B cell (primary cell): ENCODE measurements at regions not wholly inside any gene's neighbourhood (a gene's known extent, or its start where the extent isn't known, plus 50 kb on each side); places are given as distances from the start of the nearest gene placed in this dataset.

ENCODE experiments used
- ATAC-seq: fragments of 200-7000 bp; cut with Tn5 transposase; one replicate; pipeline ENCODE4 v1.10.0; 2021; ENCODE audit warnings: low read depth, mild to moderate bottlenecking, moderate number of reproducible peaks, moderate library complexity
- CTCF ChIA-PET: fragments of 350-600 bp; sonication (Branson Sonifier 250); formaldehyde crosslinking; loops from one replicate; lab custom pipeline; 2021; ENCODE audit warnings: antibody characterized with exemption, inconsistent platforms; lab: Charles Lee
- POLR2A ChIA-PET: fragments of 350-600 bp; sonication (Branson Sonifier 250); formaldehyde crosslinking; loops from one replicate; lab custom pipeline; 2021; ENCODE audit warnings: antibody characterized with exemption; lab: Charles Lee
- DNase-seq: peaks from one replicate; pipeline ENCODE4 v3.0.0; 2013
- H2AFZ ChIP-seq: 2 replicates; pipeline ENCODE4 v1.6.1; 2012; ENCODE audit warnings: mild to moderate bottlenecking, low read depth, low read length; ENCODE audit not compliant: insufficient read depth, poor library complexity, severe bottlenecking
- H3K27ac ChIP-seq, 2 donors: 1 replicate in 1 of 2; 2 replicates in 1 of 2; pipeline ENCODE4 v1.5.1; 2012 to 2013; ENCODE audit warnings: low read length in 2 of 2, mild to moderate bottlenecking in 2 of 2, moderate library complexity in 1 of 2
- H3K27me3 ChIP-seq, 4 experiments: fragments of 200-600 bp in 1 of 4; sonication (generic) in 1 of 4; replicated peaks in 1 of 4; 1 replicate in 2 of 4; 2 replicates in 2 of 4; pipeline versions ENCODE4 v1.6.1 to v1.7.0; 2013 to 2016; ENCODE audit warnings: low read length in 3 of 4, mild to moderate bottlenecking in 2 of 4, mixed read lengths in 1 of 4, moderate library complexity in 1 of 4; ENCODE audit not compliant: insufficient read depth in 4 of 4, control insufficient read depth in 3 of 4; ENCODE audit errors: control extremely low read depth in 1 of 4
- H3K36me3 ChIP-seq, 2 experiments: replicated peaks in 1 of 2; 1 replicate in 1 of 2; 2 replicates in 1 of 2; pipeline versions ENCODE4 v1.6.1 to v1.7.1; 2013; ENCODE audit warnings: low read length in 1 of 2; ENCODE audit not compliant: insufficient read depth in 2 of 2, control insufficient read depth in 1 of 2; ENCODE audit errors: control extremely low read depth in 1 of 2, extremely low read depth in 1 of 2
- H3K4me1 ChIP-seq, 2 donors: fragments of 200-600 bp in 1 of 2; sonication (generic) in 1 of 2; 1 replicate in 1 of 2; 2 replicates in 1 of 2; pipeline versions ENCODE4 v1.5.1 to v1.6.1; 2013 to 2017; ENCODE audit warnings: low read length in 2 of 2; ENCODE audit not compliant: control insufficient read depth in 2 of 2, insufficient read depth in 2 of 2
- H3K4me2 ChIP-seq: replicated peaks from 2 replicates; pipeline ENCODE3; 2012; ENCODE audit warnings: mild to moderate bottlenecking, low read depth, low read length; ENCODE audit not compliant: poor library complexity, severe bottlenecking
- H3K4me3 ChIP-seq, 5 experiments: fragments of 200-600 bp in 1 of 5; sonication (generic) in 1 of 5; 1 replicate in 3 of 5; 2 replicates in 2 of 5; pipeline versions ENCODE4 v1.5.1 to v1.7.0; 2011 to 2016; ENCODE audit warnings: low read length in 4 of 5, mild to moderate bottlenecking in 4 of 5, low read depth in 2 of 5, control low read depth in 1 of 5, moderate library complexity in 1 of 5; ENCODE audit not compliant: insufficient read depth in 1 of 5; ENCODE audit errors: control extremely low read depth in 1 of 5, extremely low read depth in 1 of 5
- H3K79me2 ChIP-seq: fragments of 200-600 bp; sonication (generic); one replicate; pipeline ENCODE4 v1.6.0; 2016; ENCODE audit warnings: low read length; ENCODE audit not compliant: control insufficient read depth, insufficient read depth
- H3K9ac ChIP-seq: fragments of 200-600 bp; sonication (generic); 2 replicates; pipeline ENCODE4 v1.6.1; 2017; ENCODE audit warnings: mild to moderate bottlenecking, low read length, moderate library complexity
- H3K9me3 ChIP-seq, 3 donors: one replicate each; pipeline versions ENCODE4 v1.6.1 to v1.7.1; 2013; ENCODE audit warnings: low read length in 2 of 3; ENCODE audit not compliant: control insufficient read depth in 2 of 3, insufficient read depth in 1 of 3; ENCODE audit errors: control extremely low read depth in 1 of 3
- H4K20me1 ChIP-seq: 2 replicates; pipeline ENCODE4 v1.6.0; 2012; ENCODE audit warnings: mild to moderate bottlenecking, low read length; ENCODE audit not compliant: insufficient read depth, control insufficient read depth, poor library complexity, severe bottlenecking
- H3K27ac Mint-ChIP-seq: one replicate; pipeline ENCODE4 v1.8.0; 2021; ENCODE audit warnings: mixed read lengths
- H3K27me3 Mint-ChIP-seq: one replicate; pipeline ENCODE4 v1.8.0; 2021; ENCODE audit warnings: mixed read lengths
- H3K4me1 Mint-ChIP-seq: one replicate; pipeline ENCODE4 v1.8.0; 2021; ENCODE audit warnings: mixed read lengths
- H3K4me3 Mint-ChIP-seq: one replicate; pipeline ENCODE4 v1.8.0; 2021; ENCODE audit warnings: mixed read lengths
- H3K9me3 Mint-ChIP-seq: one replicate; pipeline ENCODE4 v1.8.0; 2022; ENCODE audit warnings: mixed read lengths; ENCODE audit not compliant: insufficient read depth
- CTCF ChIP-seq: fragments of 200-600 bp; IDR thresholded peaks from one replicate; pipeline ENCODE4 v1.8.0; 2022; ENCODE audit warnings: antibody characterized with exemption, mild to moderate bottlenecking
- EZH2 ChIP-seq: IDR thresholded peaks from 2 replicates; pipeline ENCODE4 v1.6.1; 2012; ENCODE audit warnings: borderline replicate concordance, low read depth, mild to moderate bottlenecking, moderate library complexity, low read length; ENCODE audit not compliant: insufficient read depth, poor library complexity, severe bottlenecking
- WGBS: methylation state at CpG from one replicate; pipeline ENCODE4 v1.1.5; 2013; ENCODE audit warnings: missing lambda C conversion rate; ENCODE audit not compliant: insufficient coverage; 5-methylcytosine and 5-hydroxymethylcytosine counted together
- intact Hi-C: fragments of 100-400 bp; cut with micrococcal nuclease; formaldehyde crosslinking; loops from one replicate; pipeline ENCODE4 v1.10.0; 2022

GRCh38 chrX:13432414-13433297 lies 112.8 kb upstream of the ATXN3L start:
- ChIA-PET POLR2A (no interaction called here), CTCF (interaction anchor here (0.7 kb wide), 1 partner anchor 45 kb away, joined by 4 read pairs; no protein-coding TSS in a partner anchor)
- no CpG with 5 or more reads among the region's 4 CpGs for WGBS

More at GRCh38 chrX:13432414-13433297, 112.8 kb upstream of the ATXN3L start:
- Histone ChIP-seq H3K9me3 (peaks cover 0 to 3% (median 0%) of the 10 kb centered on the region in 3 donors), H3K4me2 (no peak overlapping the region), H3K4me1 (peaks cover 11 to 15% of the 10 kb centered on the region in 2 donors), H3K9ac (no peak overlapping the region), H3K36me3 (no peaks in the 10 kb centered on the region), H3K27ac (no peak overlapping the region), H2AFZ (no peak overlapping the region), H3K4me3 (no peak overlapping the region), H4K20me1 (no peaks in the 10 kb centered on the region), H3K27me3 (no peaks in the 10 kb centered on the region), H3K79me2 (no peaks in the 10 kb centered on the region)
- H3K4me1 Mint-ChIP-seq: peaks cover 19% of the 10 kb centered on the region
- H3K27ac Mint-ChIP-seq: no peak overlapping the region
- H3K9me3 Mint-ChIP-seq: no peaks in the 10 kb centered on the region
- intact Hi-C loops: no loop called here
- no peaks in the 10 kb centered on the region for H3K27me3 Mint-ChIP-seq
- ATAC-seq (no peak), DNase-seq (no peak)
- H3K4me3 Mint-ChIP-seq: no peak overlapping the region
- TF ChIP-seq CTCF (no peak), EZH2 (no peak)
